Neural cell (in vitro differentiated cells): ENCODE measurements at regions not wholly inside any gene's neighbourhood (a gene's known extent, or its start where the extent isn't known, plus 50 kb on each side); places are given as distances from the start of the nearest gene placed in this dataset.

Experiments
- H2AFZ ChIP-seq: fragments of 200-600, 300-800 bp; sonication (generic), shearing (Covaris generic); 2 replicates; pipeline ENCODE4 v1.6.0; 2014; ENCODE audit warnings: low read depth, mild to moderate bottlenecking, antibody characterized with exemption, low read length, moderate library complexity
- H3F3A ChIP-seq: fragments of 200-600 bp; shearing (Covaris generic); 2 replicates; pipeline ENCODE4 v1.6.1; 2016; ENCODE audit warnings: mild to moderate bottlenecking, moderate library complexity, mixed read lengths, antibody characterized with exemption, low read length; ENCODE audit not compliant: insufficient read depth, poor library complexity, severe bottlenecking
- H3K27ac ChIP-seq: fragments of 200-600, 300-800 bp; sonication (generic), shearing (Covaris generic); 2 replicates; pipeline ENCODE4 v1.5.1; 2014; ENCODE audit warnings: mild to moderate bottlenecking, low read length, moderate library complexity
- H3K27me3 ChIP-seq: fragments of 300-800, 200-600 bp; sonication (generic), shearing (Covaris generic); 2 replicates; pipeline ENCODE4 v1.6.0; 2014; ENCODE audit warnings: mild to moderate bottlenecking, low read depth, low read length, moderate library complexity; ENCODE audit not compliant: insufficient read depth
- H3K36me3 ChIP-seq: fragments of 300-800, 200-600 bp; sonication (generic), shearing (Covaris generic); 2 replicates; pipeline ENCODE4 v1.5.1; 2014; ENCODE audit warnings: mild to moderate bottlenecking, antibody characterized with exemption, low read length, moderate library complexity; ENCODE audit not compliant: insufficient read depth
- H3K4me2 ChIP-seq: fragments of 300-800, 200-600 bp; sonication (generic), shearing (Covaris generic); 2 replicates; pipeline ENCODE4 v1.6.0; 2014; ENCODE audit warnings: mild to moderate bottlenecking, low read length
- H3K4me3 ChIP-seq: fragments of 300-800, 200-600 bp; sonication (generic), shearing (Covaris generic); 2 replicates; pipeline ENCODE4 v1.5.1; 2014; ENCODE audit warnings: mild to moderate bottlenecking, low read length, moderate library complexity
- H3K79me2 ChIP-seq: fragments of 200-600 bp; shearing (Covaris generic); replicated peaks from 2 replicates; pipeline ENCODE4 v1.6.0; 2014; ENCODE audit warnings: mild to moderate bottlenecking, low read length, moderate library complexity; ENCODE audit not compliant: insufficient read depth
- H3K9ac ChIP-seq: fragments of 300-800, 200-600 bp; sonication (generic), shearing (Covaris generic); 2 replicates; pipeline ENCODE4 v1.6.1; 2016; ENCODE audit warnings: mild to moderate bottlenecking, low read length, mixed read lengths
- H3K9me2 ChIP-seq: fragments of 200-600 bp; shearing (Covaris generic); 2 replicates; pipeline ENCODE4 v1.6.1; 2016; ENCODE audit warnings: mild to moderate bottlenecking, low read length, mixed read lengths; ENCODE audit not compliant: insufficient read depth
- H3K9me3 ChIP-seq: fragments of 200-600, 300-800 bp; sonication (generic), shearing (Covaris generic); 2 replicates; pipeline ENCODE4 v1.6.1; 2016; ENCODE audit warnings: mild to moderate bottlenecking, mixed run types, low read length, moderate library complexity, mixed read lengths
- H4K20me1 ChIP-seq: fragments of 200-600 bp; shearing (Covaris generic); 2 replicates; pipeline ENCODE4 v1.6.1; 2016; ENCODE audit warnings: mild to moderate bottlenecking, mixed run types; ENCODE audit not compliant: insufficient read depth
- CTCF ChIP-seq: fragments of 450-650 bp; IDR thresholded peaks from 2 replicates; pipeline ENCODE4 v1.5.1; 2014; ENCODE audit warnings: antibody characterized with exemption, mild to moderate bottlenecking, moderate library complexity; ENCODE audit not compliant: poor library complexity, severe bottlenecking
- EP300 ChIP-seq: fragments of 450-650 bp; conservative IDR thresholded peaks from 2 replicates; pipeline ENCODE4 v1.6.1; 2014; ENCODE audit warnings: antibody characterized with exemption, mild to moderate bottlenecking, moderate library complexity; ENCODE audit not compliant: poor library complexity, severe bottlenecking
- EZH2 ChIP-seq: fragments of 200-600, 300-800 bp; shearing (Covaris generic), sonication (generic); IDR thresholded peaks from 2 replicates; pipeline ENCODE4 v1.6.1; 2014; ENCODE audit warnings: antibody characterized with exemption, low read length, borderline replicate concordance, mild to moderate bottlenecking; ENCODE audit not compliant: insufficient read depth, poor library complexity, severe bottlenecking
- MXI1 ChIP-seq: fragments of 450-650 bp; conservative IDR thresholded peaks from 2 replicates; pipeline ENCODE4 v1.6.1; 2014; ENCODE audit warnings: antibody characterized with exemption, mild to moderate bottlenecking; ENCODE audit not compliant: poor library complexity, severe bottlenecking
- RAD21 ChIP-seq: fragments of 450-650 bp; conservative IDR thresholded peaks from 2 replicates; pipeline ENCODE4 v1.6.1; 2014; ENCODE audit warnings: antibody characterized with exemption, mild to moderate bottlenecking, moderate library complexity
- REST ChIP-seq: IDR thresholded peaks from 2 replicates; pipeline ENCODE4 v1.6.1; 2012; ENCODE audit warnings: borderline replicate concordance
- SMC3 ChIP-seq: fragments of 450-650 bp; conservative IDR thresholded peaks from 2 replicates; pipeline ENCODE4 v1.6.1; 2014; ENCODE audit warnings: antibody characterized with exemption, mild to moderate bottlenecking, moderate library complexity; ENCODE audit not compliant: poor library complexity
- TAF1 ChIP-seq: IDR thresholded peaks from 2 replicates; pipeline ENCODE4 v1.6.1; 2012; ENCODE audit warnings: low read depth

- no peaks in the 10 kb centered on the region for H3F3A ChIP-seq
- H3K27me3 ChIP-seq, result no peaks in the 10 kb centered on the region
- no peaks in the 10 kb centered on the region for H3K36me3 ChIP-seq
- H3K4me2 ChIP-seq, result no peak overlapping the region
- no peak overlapping the region for H3K27ac ChIP-seq
- H3K79me2 ChIP-seq, result no peaks in the 10 kb centered on the region
- H4K20me1 ChIP-seq, result no peaks in the 10 kb centered on the region
- H3K4me3 ChIP-seq, result no peak overlapping the region
- no peak overlapping the region for H2AFZ ChIP-seq
- no peaks in the 10 kb centered on the region for H3K9me2 ChIP-seq
- no peaks in the 10 kb centered on the region for H3K9me3 ChIP-seq
- no peak overlapping the region for H3K9ac ChIP-seq
- no peak for TF ChIP-seq REST
- TF ChIP-seq TAF1, result no peak
- TF ChIP-seq CTCF, result no peak
- TF ChIP-seq EP300, result no peak
- TF ChIP-seq EZH2, result no peak
- TF ChIP-seq SMC3, result no peak
- TF ChIP-seq MXI1, result no peak
Observed at GRCh38 chr12:92210071-92210470, 64.4 kb upstream of the BTG1 start.

GRCh38 chr12:92208613-92209121 is 63.0 kb upstream of the BTG1 start:
- no peaks in the 10 kb centered on the region for H3K79me2 ChIP-seq
- no peak overlapping the region for H3K4me2 ChIP-seq
- H3K9me2 ChIP-seq, result no peaks in the 10 kb centered on the region
- H4K20me1 ChIP-seq, result no peaks in the 10 kb centered on the region
- no peaks in the 10 kb centered on the region for H3K9me3 ChIP-seq
- H3K27me3 ChIP-seq, result no peaks in the 10 kb centered on the region
- TF ChIP-seq RAD21 (no peak), CTCF (no peak), EP300 (no peak), REST (no peak), TAF1 (no peak)
- H3F3A ChIP-seq, result no peaks in the 10 kb centered on the region
- no peak overlapping the region for H3K9ac ChIP-seq
- no peak overlapping the region for H2AFZ ChIP-seq
- H3K27ac ChIP-seq, result no peak overlapping the region
- no peaks in the 10 kb centered on the region for H3K36me3 ChIP-seq
- no peak overlapping the region for H3K4me3 ChIP-seq
